NK-92 treated with Interleukin-12 subunit alpha and Interleukin-12 subunit beta, amount 100 ng/mL, for 24 hours (cell line): ENCODE measurements at regions not wholly inside any gene's neighbourhood (a gene's known extent, or its start where the extent isn't known, plus 50 kb on each side); places are given as distances from the start of the nearest gene placed in this dataset.

Experiments
- DNase-seq: peaks from one replicate; lab custom pipeline; 2025; lab: John Stamatoyannopoulos, UW

DNA sequence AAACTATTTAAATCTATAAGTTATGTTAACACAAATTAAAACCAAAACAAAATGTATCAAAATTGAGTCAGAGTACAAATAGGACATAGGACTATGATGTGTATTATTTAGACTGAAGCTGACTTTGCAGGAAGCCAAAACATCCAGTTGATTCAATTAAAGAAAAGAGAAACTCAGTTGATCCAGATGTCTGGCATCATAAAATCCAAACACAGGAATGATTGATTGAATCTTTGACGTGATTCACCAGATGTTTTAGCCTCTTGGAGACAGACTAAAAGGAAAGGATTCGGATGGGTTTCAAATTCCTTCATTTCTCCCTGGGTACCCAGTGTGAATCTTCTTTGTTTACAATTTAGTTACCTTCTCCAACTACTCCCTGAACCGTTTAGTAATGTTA lies 272.9 kb downstream of the IRS1 start:
- no peak for DNase-seq

DNA sequence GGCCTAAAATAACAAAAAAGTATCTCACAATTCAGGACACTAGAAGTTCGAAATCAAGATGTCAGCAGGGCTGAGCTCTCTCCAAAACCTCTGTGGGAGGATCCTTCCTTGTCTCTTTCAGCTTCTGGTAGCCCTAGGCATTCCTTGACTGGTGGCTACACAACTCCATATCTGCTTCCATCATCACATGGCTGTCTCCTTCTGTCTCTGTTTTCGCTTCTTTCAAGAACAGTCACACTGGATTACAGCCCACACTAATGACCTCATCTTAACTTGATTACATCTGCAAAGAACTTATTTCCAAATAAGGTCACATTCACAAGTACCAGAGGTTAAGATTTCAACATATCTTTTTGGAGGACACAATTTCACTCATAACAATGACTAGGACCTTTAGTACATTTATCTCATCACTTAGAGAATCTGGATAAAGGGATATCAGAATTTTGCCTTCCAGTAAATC lies 275.2 kb downstream of the IRS1 start:
- no peak for DNase-seq

DNA sequence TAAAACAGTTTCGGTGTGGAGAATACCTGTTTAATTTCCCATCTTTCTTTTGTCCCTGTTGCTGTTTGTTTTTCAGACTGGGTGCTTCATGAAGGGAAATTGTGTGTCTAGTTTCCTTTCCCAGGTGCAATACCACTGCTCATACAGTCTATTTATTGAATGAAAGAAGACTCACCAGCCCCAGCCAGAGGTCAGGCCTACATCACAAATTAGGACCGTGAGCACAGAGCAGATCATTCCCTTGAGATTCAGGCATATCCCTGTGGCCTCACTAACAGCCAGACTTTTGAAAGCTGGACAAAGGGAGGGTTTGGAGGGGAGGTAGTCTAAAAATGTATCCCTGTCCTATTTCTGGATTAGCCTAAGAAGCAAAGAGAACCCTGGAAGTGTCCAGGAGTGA lies 278.9 kb downstream of the IRS1 start:
- DNase-seq = no peak

DNA sequence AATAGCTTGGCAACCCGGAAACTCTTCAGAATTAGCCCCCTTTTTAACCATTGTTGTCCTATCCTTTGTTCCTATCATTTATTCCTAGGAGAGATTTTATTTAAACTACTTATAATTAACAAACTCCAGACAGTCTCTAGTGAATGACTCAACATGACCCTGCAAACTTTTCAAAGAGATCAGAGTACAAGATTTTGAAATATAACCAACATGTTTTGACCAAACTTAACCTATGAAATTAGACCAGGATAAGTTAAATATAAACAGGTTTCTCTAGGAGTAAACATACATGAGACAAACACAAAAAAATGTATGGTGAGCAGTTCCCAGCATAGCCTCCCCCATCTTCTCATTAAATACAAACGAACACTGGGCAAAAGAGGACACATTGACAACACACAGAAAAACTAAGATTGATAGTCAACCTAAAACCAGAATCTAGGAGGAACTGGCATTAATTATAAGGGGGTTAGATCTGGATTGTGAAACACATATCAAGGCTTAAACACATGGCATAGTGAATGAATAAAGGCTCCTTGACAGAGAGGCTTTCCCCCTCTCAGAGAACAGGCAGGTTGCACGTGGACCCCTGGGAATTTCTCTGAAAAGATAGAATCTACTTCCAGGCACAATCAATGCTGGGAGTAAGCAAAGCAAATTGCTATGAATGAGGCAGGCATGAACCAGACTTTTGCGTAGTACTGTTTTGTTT lies 284.1 kb downstream of the IRS1 start:
- DNase-seq = no peak

DNA sequence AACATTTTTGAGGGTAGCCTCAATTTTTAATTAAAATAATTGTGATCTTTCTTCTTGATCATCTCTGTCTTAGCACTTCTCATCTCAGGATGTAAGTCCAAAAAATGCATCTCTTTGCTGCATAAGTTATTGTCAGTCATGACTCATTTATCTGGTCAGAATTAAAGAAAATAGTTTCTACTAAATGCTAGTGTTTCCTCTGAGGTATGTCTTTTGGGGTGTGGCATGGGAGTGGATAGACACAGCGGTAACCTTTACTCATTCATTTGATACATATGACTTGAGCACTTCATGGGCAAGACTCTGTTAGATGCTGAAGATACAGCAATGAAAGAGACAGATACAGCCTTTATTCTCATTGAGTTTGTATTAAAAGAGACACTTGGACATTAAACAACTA lies 284.7 kb downstream of the IRS1 start:
- DNase-seq = no peak

DNA sequence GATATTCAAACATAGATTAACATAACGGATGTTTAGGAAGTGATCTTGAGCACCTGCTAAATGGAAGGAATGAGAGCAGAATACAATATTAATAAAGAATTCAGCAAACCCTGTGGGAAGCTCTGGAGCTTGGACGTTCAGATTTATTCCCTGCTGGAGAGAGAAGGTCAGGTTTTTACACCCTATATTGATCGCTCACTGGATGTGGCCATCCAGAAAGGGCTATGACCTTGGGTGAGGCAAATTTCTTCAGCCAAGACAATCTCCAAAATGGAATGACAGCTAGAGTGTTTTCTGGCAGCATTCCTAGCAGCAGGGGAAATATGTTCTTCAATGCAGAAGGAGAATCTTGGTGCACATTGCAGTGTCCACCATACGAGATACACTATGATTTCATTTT lies 288.3 kb downstream of the IRS1 start:
- DNase-seq = no peak

DNA sequence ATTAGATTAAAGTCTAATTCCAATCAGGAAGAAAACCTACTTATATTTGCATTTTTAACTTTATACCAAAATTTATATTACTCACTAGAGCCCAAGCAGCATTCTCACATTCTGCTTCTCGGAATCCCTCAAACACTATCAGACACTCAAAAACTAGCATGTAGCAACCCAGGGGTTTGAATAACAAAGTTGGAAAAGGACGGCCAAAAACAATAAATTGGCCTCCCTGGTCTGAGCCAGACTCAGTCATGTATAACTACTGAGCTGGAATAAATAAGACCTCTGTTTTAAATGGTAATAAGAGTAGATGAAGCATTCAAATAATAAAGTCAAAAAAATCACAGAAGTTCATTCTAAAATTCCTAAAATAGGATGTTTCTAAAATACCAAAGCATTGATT lies 290.9 kb downstream of the IRS1 start:
- no peak for DNase-seq

DNA sequence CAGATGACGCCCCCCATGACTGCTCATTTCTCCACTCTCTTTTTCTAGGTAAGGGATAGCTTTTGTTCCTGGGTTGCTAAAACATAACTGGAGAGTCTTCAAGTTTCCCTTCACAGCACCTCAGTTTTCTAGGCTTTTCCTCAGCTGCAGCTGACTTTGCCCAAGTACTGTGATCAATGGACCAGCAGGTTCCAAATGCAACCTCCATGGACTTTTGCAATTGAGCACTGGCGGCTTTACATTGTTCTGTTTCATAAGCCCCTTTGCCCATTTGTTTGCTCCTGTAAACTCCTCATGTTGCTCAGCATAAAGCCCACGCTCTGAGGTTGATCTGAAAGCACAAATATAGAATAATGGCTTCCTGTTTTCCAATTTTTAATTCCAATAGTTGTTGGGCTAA lies 291.6 kb downstream of the IRS1 start:
- no peak for DNase-seq

DNA sequence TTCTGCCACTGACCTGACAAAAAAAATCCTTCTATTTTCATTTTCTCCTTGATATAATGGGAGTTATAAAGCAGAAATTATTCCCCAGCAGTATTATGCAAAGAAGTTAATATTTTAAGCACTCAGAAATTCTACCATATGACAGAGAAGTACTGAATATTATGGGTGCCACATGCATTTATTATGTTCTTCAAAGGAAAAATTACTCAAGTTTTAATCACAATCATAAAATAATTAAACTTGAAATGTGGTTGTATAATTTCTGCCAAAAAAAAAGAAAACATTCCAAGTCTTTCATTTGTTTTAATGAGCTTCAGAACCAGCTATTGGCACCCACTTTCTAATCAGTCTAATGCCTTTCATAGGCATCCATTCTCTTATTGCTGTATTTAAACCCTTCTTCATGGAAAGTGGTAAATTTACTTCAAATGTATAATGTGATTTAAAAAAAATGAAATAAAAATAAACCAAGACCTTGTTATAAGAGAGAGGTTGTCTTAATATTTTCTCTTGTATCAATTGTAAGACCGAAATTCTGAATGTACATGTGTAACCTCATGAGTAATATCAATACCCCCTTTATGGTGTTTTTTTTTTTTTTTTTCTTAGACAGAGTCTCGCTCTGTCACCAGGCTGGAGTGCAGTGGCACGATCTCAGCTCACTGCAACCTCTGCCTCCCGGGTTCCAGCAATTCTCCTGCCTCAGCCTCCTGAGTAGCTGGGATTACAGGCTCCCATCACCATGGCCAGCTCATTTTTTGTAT lies 302.3 kb downstream of the IRS1 start:
- DNase-seq = no peak

DNA sequence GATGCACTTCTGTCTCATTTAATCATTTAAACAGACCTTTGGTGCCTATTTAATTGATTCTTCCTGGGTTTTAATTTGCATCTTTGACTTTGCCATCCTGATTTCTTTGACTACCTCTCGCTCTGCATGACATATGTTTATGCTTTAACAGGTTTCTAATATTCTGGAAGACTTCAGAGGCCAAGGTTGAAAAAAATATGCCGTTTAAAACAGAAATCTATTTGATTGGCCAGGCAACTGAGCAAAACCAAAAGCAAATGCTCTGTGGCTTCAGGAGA lies 303.4 kb downstream of the IRS1 start:
- DNase-seq = no peak

DNA sequence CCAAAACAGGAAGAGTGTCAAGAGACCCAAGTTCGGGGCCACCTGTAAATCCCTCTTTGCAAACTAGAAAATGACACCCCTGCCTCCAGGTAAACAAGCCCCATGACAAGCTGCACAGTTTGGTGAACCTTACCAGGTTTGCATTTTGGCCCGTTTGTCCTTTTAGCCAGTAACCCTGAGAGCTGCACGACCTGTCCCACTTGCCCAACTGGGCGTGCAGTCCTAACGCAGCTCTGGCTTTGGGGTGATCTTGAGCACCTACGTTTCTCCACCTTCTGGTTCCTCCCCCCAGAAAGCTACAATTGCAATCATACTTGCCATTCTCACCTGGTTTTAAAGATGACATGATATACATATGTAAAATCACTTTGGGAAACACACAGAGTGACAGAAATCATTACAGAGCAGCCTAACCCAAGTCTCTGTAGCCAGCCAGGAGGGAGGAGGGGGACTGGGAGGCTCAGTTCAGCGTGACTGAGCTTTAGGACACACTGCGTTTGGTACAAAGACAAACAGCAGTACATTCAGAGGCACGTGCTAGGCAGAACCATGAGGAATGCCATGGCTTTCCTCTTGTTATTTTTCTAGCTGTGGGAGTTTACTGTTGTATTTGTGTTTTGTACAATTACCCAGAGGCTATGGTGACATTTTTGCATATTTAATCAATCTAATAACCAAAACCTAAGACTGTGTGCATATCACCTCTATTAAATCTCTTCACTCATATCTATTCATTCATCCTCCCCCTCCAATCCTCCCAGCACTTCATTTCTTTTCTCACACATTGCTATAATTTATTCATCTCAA lies 304.0 kb downstream of the IRS1 start:
- no peak for DNase-seq

DNA sequence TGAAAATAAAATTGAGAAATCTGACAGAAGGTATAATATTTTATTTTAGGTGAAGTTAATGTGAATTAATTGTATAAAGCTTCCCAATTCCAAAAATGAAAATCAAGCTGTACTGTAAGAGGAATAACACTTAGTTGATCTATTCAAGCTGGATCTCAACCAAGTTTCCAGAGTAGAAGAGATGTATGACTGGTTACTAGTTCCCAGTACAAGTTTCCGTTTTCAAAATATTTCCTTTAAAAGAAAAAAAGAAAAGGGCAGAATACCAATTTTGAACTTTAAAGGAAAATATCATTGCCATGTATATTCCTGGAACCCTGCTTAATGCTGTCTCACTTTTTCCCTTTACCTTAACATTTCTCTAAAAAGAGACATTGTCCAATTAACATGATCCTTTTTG lies 308.5 kb downstream of the IRS1 start:
- DNase-seq = no peak

DNA sequence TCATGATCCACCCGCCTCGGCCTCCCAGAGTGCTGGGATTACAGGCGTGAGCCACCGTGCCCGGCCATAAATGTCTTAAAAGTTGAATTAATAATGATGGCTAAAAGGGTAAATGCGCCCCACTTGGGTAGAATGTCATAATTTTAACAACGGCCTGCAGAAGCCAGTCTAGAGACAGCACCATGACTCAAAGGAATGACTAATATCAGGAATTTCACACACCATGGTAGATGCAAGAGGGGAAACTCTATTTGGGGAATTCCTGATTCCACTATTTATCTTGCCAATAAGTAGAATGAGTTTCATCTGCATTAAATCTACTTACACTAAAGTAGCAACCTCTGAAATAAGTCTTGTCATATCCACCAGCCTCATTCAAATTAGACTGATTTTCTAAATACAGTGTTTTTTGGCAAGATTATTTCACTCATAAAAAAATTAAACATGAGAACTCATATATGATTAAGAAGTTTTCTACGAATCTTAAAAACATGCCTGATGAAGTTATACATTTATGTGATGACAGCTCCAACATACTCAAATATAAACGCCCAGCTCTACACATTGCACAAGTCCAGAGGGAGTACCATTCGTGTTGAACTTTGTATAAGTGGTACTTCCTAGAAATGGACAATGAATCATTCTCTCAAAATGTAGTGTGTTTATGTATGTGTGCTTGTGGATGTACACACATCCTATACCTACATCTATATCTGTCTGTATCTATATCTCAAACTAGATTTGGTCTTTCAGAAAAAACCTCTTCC lies 309.7 kb downstream of the IRS1 start:
- no peak for DNase-seq

DNA sequence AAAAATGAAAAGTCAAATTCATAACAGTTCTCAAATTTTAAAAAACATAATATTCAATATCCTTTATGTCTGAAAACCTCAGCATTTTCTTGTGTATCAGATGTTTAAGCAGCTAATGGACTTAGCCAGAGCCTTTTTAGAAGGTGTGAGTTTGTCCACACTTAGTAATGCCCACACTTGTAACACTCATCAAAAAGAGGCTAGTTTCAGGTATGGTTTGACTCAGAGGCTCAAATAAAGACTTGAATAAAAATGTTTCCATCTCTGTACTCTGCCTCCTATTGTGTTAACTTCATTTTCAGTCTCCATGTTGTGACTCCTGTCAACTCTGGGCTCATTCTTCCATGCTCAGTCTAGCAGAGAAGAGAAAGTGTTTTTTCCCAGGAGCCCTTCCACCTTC lies 311.6 kb downstream of the IRS1 start:
- DNase-seq = no peak

DNA sequence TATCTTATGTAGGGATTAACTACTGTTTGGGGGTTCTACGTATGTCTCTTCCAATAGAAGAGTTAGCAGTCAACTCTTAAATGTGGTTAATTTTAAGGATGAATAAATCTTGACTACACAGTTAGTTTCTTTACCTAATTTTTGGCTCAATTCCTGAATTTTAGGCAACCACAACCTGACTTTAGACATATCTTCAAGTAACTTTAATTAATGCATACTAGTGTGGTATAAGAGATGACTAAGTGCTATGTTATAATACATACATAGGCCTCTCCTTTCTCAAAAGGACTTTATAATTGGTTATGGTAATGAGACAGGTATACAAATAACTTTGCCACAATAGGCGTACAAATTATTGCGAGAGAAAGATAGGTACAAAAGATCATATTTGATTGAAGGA lies 312.0 kb downstream of the IRS1 start:
- no peak for DNase-seq

DNA sequence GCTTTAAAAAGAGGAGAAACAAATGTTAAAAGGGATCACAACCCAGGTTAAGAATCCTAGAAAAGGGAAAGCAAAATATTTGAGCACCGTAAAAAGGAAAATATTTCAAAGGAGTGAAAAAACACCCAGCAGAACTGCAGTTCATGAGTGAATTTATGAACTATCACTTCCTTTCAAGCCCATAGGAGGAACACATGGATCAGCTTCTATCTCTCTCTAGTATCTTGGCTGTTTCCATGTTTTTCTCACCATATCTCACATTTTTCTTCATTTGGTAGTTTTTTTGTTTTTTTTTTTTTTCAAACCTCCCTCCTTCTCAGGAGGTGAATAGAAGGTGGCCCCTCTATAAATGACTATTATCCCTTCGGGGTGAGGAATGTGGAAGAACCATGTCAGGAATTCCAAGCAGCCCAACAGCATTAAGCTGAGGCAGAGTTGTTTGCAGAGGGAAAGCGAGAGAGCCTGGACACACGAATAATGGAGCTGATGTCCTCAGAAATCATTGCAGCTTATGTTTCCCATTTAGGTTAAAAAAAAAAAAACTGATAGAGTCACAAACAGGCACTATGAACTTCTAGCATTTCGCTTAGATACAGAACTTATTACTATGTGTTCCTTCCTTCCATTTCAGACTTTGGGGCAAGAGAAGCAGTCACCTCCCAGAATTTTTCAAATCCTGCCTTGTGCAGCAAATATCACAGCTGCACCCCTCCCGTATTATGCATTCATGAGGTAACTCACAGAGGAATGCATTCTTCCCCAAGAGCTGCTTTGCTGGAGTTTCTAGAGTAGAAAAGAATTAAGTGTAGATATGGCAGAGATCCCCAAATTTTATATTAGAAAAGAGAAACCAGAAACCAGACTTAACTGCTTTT lies 315.6 kb downstream of the IRS1 start:
- DNase-seq = no peak

DNA sequence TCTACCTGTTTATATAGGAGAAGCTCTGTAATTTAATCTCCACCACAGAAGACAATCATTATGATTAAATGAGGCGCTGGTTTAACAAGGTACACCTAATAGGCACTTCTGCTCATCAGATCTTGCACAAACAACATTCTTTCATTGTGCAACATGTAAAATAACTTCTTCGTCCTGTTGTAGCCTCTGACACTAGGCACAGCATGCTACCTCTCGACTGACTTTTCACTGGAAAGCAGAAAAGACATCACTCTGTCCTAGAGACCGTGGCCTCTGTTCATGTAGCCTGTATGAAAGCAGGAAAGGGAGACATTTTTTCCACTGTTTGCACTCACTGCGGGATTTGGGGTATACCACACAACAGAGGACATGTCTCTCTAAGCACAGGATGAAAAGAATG lies 316.5 kb downstream of the IRS1 start:
- DNase-seq = no peak

DNA sequence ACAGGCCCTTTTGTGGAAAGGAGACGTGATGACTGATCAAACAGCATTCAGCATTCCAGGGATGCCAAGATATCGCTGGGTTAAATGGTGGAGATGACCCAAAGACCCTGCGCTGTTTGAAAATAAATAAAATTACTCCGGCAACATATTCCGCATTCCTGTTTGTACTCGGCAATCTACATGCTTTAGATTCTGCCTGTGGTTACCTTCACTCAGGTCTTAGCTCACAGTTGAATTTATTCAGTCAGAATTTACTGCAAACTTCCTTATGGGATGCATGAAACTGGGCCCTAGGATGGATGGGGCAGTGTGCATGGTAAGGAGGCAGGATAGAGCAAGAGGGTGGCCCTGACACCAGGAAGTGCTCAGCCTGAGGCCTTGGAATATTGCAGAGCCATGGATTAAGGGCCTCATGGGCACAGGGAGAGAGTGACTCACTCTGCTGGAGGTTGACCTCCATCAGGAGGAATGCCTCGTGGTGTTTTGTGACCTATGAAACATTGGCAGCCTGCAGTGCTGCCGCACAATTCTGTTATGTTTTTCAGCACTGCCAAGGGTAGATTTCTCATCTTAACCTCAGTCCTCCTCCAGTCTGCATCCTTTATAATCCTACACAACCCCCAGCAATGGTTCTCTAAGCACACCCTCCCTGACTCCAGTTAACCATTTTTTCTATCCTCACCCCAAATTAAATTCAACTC lies 321.4 kb downstream of the IRS1 start:
- DNase-seq = no peak

DNA sequence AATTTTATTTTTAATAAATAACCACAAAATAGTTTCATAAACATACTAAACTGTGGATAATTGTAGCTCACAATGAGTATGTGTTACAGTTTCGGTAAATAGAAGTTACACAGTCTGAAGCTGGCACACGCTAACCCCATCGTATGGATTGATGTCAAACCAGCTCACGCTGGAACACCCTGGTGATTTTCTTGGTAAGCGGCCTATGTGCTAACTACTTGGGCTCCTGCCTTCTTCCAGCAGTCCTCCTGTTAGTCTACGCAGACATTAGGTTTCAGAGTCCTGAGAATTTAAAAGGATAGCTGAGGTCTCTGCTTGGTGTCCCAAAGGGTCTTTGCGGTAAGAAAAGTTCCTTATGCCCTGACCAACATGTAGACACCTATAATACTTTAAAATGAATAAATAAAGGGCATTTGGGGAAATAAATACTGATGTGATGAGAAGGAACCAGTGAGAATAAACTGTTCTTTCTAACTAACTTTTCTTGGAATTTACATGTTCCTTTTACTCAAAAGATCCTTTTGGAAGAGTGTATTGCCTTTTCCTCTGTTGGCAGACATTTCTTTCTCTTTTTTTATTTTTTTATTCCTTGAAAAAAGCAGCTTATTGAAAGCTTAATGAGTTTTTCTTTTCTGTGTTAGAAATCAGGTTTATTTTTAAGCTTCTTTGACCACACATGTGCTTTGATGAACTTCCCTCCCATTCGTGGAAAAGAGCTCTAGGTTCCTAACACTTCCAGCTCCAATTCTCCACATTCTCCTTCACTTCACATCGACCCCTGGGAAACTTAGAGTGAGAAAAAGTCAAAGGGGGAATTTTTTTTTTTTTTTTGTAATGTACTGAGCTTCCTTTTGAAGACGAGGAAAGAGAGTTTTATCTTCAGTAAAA lies 322.2 kb downstream of the IRS1 start:
- DNase-seq = no peak

DNA sequence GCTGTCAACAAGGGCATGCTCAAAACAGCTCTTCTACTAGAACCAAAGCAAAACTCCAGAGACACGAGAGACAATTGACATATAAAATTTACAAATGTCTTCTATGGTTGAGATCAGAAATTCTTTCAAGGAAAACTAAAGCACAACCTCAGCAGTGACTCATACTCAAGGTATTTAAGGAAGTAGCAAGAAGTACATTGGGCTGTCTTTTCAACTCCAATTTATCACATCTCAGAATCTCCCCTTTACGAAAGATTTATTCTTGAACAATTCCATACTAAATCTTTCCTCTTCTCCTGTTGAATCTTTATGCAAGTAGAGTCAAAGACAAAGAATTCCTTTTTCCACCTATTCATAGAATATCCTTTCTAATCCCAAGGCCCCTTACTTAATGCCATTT lies 324.0 kb downstream of the IRS1 start:
- no peak for DNase-seq
